H9 (cell line): ENCODE measurements at regions not wholly inside any gene's neighbourhood (a gene's known extent, or its start where the extent isn't known, plus 50 kb on each side); places are given as distances from the start of the nearest gene placed in this dataset.

ENCODE experiments used
- DNase-seq: peaks from one replicate; pipeline ENCODE4 v3.0.0-alpha.2; 2017
- H2AFZ ChIP-seq: one replicate; pipeline ENCODE4 v1.6.1; 2013; ENCODE audit warnings: mild to moderate bottlenecking, low read length, control low read depth, moderate library complexity
- H2AK5ac ChIP-seq: 2 replicates; pipeline ENCODE4 v1.6.1; 2013; ENCODE audit warnings: low read length, control low read depth, mixed read lengths; ENCODE audit not compliant: insufficient read length
- H2BK120ac ChIP-seq: one replicate; pipeline ENCODE4 v1.6.1; 2013; ENCODE audit warnings: low read depth, mild to moderate bottlenecking, low read length, control low read depth, inconsistent platforms; ENCODE audit not compliant: poor library complexity, severe bottlenecking
- H2BK12ac ChIP-seq: 2 replicates; pipeline ENCODE4 v1.6.1; 2013; ENCODE audit warnings: low read length, control low read depth, mixed read lengths, low read depth; ENCODE audit not compliant: insufficient read length
- H2BK15ac ChIP-seq: 2 replicates; pipeline ENCODE4 v1.6.1; 2013; ENCODE audit warnings: low read depth, low read length, control low read depth
- H2BK20ac ChIP-seq: one replicate; pipeline ENCODE4 v1.6.1; 2013; ENCODE audit warnings: low read depth, mild to moderate bottlenecking, low read length, control low read depth, inconsistent platforms; ENCODE audit not compliant: poor library complexity, severe bottlenecking
- H2BK5ac ChIP-seq: 2 replicates; pipeline ENCODE4 v1.6.1; 2013; ENCODE audit warnings: low read length, control low read depth, mixed read lengths; ENCODE audit not compliant: insufficient read length
- H3K14ac ChIP-seq: 2 replicates; pipeline ENCODE4 v1.6.1; 2013; ENCODE audit warnings: low read length, control low read depth; ENCODE audit not compliant: insufficient read depth
- H3K18ac ChIP-seq: 2 replicates; pipeline ENCODE4 v1.6.1; 2013; ENCODE audit warnings: low read depth, mild to moderate bottlenecking, mixed read lengths, low read length, control low read depth; ENCODE audit not compliant: insufficient read length
- H3K23ac ChIP-seq: 2 replicates; pipeline ENCODE4 v1.6.1; 2013; ENCODE audit warnings: low read length, control low read depth, mixed read lengths, low read depth; ENCODE audit not compliant: insufficient read length
- H3K23me2 ChIP-seq: 2 replicates; pipeline ENCODE4 v1.6.1; 2013; ENCODE audit warnings: low read depth, mild to moderate bottlenecking, mixed read lengths, low read length, control low read depth; ENCODE audit not compliant: insufficient read length, poor library complexity, severe bottlenecking
- H3K27ac ChIP-seq: 2 replicates; pipeline ENCODE4 v1.5.1; 2013; ENCODE audit warnings: low read length, control low read depth, mixed read lengths, low read depth; ENCODE audit not compliant: insufficient read length
- H3K27me3 ChIP-seq: 2 replicates; pipeline ENCODE4 v1.6.1; 2013; ENCODE audit warnings: low read length, control low read depth, inconsistent platforms; ENCODE audit not compliant: insufficient read depth
- H3K4ac ChIP-seq: 2 replicates; pipeline ENCODE4 v1.6.1; 2013; ENCODE audit warnings: low read depth, mild to moderate bottlenecking, control low read depth, inconsistent platforms, low read length, moderate library complexity
- H3K4me1 ChIP-seq: 2 replicates; pipeline ENCODE4 v1.6.1; 2013; ENCODE audit warnings: low read length, control low read depth, inconsistent platforms; ENCODE audit not compliant: insufficient read depth
- H3K4me2 ChIP-seq: 2 replicates; pipeline ENCODE4 v1.6.1; 2013; ENCODE audit warnings: low read length, control low read depth, mixed read lengths; ENCODE audit not compliant: insufficient read length, insufficient read depth
- H3K56ac ChIP-seq: 2 replicates; pipeline ENCODE4 v1.6.1; 2013; ENCODE audit warnings: low read depth, mild to moderate bottlenecking, mixed read lengths, low read length, control low read depth; ENCODE audit not compliant: insufficient read length
- H3K79me1 ChIP-seq: 2 replicates; pipeline ENCODE4 v1.6.1; 2013; ENCODE audit warnings: low read depth, mild to moderate bottlenecking, moderate library complexity, low read length, control low read depth, inconsistent platforms; ENCODE audit not compliant: insufficient read depth, poor library complexity, severe bottlenecking
- H3K79me2 ChIP-seq: 2 replicates; pipeline ENCODE4 v1.6.1; 2013; ENCODE audit warnings: low read length, control low read depth, inconsistent platforms; ENCODE audit not compliant: insufficient read depth
- H3K9ac ChIP-seq: 2 replicates; pipeline ENCODE4 v1.6.1; 2013; ENCODE audit warnings: low read length, control low read depth, mixed read lengths; ENCODE audit not compliant: insufficient read length; ENCODE audit errors: extremely low read depth
- H3K9me3 ChIP-seq: one replicate; pipeline ENCODE4 v1.6.1; 2013; ENCODE audit warnings: low read depth, low read length, inconsistent platforms; ENCODE audit not compliant: control insufficient read depth
- H3T11ph ChIP-seq: one replicate; pipeline ENCODE4 v1.6.1; 2013; ENCODE audit warnings: mild to moderate bottlenecking, low read length, control low read depth, inconsistent platforms
- H4K20me1 ChIP-seq: one replicate; pipeline ENCODE4 v1.6.1; 2013; ENCODE audit not compliant: control insufficient read depth, insufficient read length, insufficient read depth
- H4K5ac ChIP-seq: 2 replicates; pipeline ENCODE4 v1.6.1; 2013; ENCODE audit warnings: low read depth, mild to moderate bottlenecking, mixed read lengths, low read length, control low read depth; ENCODE audit not compliant: insufficient read length
- H4K8ac ChIP-seq: replicated peaks from 2 replicates; pipeline ENCODE4 v1.6.1; 2013; ENCODE audit warnings: low read length, control low read depth, mixed read lengths, low read depth; ENCODE audit not compliant: insufficient read length
- H4K91ac ChIP-seq: 2 replicates; pipeline ENCODE4 v1.6.1; 2013; ENCODE audit warnings: low read depth, mild to moderate bottlenecking, moderate library complexity, mixed read lengths, low read length, control low read depth; ENCODE audit not compliant: insufficient read length
- H3K27ac Mint-ChIP-seq, 3 experiments: 2 replicates in 2 of 3; 3 replicates in 1 of 3; pipeline ENCODE4 v1.8.0; 2020 to 2021; ENCODE audit warnings: mixed read lengths in 3 of 3, mild to moderate bottlenecking in 1 of 3, moderate library complexity in 1 of 3
- H3K27me3 Mint-ChIP-seq: 2 replicates; pipeline ENCODE4 v1.8.0; 2021; ENCODE audit warnings: low read depth, mild to moderate bottlenecking, moderate library complexity, mixed read lengths
- H3K36me3 Mint-ChIP-seq, 3 experiments: 2 replicates in 2 of 3; 3 replicates in 1 of 3; pipeline ENCODE4 v1.8.0; 2020 to 2021; ENCODE audit warnings: low read depth in 3 of 3, mixed read lengths in 3 of 3; ENCODE audit not compliant: insufficient read depth in 1 of 3
- H3K4me1 Mint-ChIP-seq, 2 experiments: 2 replicates each; pipeline ENCODE4 v1.8.0; 2020; ENCODE audit warnings: mixed read lengths in 2 of 2
- H3K4me3 Mint-ChIP-seq, 2 experiments: 2 replicates in 1 of 2; 3 replicates in 1 of 2; pipeline ENCODE4 v1.8.0; 2020 to 2021; ENCODE audit warnings: mild to moderate bottlenecking in 2 of 2, mixed read lengths in 2 of 2, moderate library complexity in 1 of 2
- H3K9me3 Mint-ChIP-seq, 2 experiments: 2 replicates in 1 of 2; 3 replicates in 1 of 2; pipeline ENCODE4 v1.8.0; 2020; ENCODE audit warnings: mild to moderate bottlenecking in 2 of 2, mixed read lengths in 2 of 2, moderate library complexity in 1 of 2
- WGBS: extraction: QIAGEN DNeasy Blood & Tissue Kit; methylation state at CpG from one replicate; pipeline ENCODE4 v1.1.7; 2013; ENCODE audit warnings: missing lambda C conversion rate, low lambda C conversion rate, mixed read lengths; ENCODE audit not compliant: insufficient read length; ENCODE audit errors: extremely low coverage; 5-methylcytosine and 5-hydroxymethylcytosine counted together
- TF ChIP-seq, protein P1 (sequence below): fragments of 200-600 bp; sonication (generic); conservative IDR thresholded peaks from 3 replicates; pipeline ENCODE4 v1.8.0; 2021; ENCODE audit warnings: antibody characterized with exemption, mild to moderate bottlenecking

- no peak overlapping the region for H3K4ac ChIP-seq
- H3K23ac ChIP-seq, result no peak overlapping the region
- Mint-ChIP-seq H3K36me3 (no peaks in the 10 kb centered on the region; a peak in 1 of 7 replicates), H3K4me3 (no peak overlapping the region), H3K27me3 (peaks cover 6% of the 10 kb centered on the region), H3K4me1 (peaks cover 14 to 15% of the 10 kb centered on the region in 2 experiments), H3K27ac (no peak overlapping the region), H3K9me3 (no peaks in the 10 kb centered on the region; a peak in 1 of 5 replicates)
- H4K20me1 ChIP-seq, result no peaks in the 10 kb centered on the region
- no peak overlapping the region for H3K9ac ChIP-seq
- no peak overlapping the region for H4K91ac ChIP-seq
- TF ChIP-seq, protein P1, sequence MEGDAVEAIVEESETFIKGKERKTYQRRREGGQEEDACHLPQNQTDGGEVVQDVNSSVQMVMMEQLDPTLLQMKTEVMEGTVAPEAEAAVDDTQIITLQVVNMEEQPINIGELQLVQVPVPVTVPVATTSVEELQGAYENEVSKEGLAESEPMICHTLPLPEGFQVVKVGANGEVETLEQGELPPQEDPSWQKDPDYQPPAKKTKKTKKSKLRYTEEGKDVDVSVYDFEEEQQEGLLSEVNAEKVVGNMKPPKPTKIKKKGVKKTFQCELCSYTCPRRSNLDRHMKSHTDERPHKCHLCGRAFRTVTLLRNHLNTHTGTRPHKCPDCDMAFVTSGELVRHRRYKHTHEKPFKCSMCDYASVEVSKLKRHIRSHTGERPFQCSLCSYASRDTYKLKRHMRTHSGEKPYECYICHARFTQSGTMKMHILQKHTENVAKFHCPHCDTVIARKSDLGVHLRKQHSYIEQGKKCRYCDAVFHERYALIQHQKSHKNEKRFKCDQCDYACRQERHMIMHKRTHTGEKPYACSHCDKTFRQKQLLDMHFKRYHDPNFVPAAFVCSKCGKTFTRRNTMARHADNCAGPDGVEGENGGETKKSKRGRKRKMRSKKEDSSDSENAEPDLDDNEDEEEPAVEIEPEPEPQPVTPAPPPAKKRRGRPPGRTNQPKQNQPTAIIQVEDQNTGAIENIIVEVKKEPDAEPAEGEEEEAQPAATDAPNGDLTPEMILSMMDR, result no peak
- no peak overlapping the region for H2BK120ac ChIP-seq
- H2BK5ac ChIP-seq, result no peak overlapping the region
- no peak overlapping the region for H2BK20ac ChIP-seq
- H3K27ac ChIP-seq, result no peak overlapping the region
- H2AFZ ChIP-seq, result no peak overlapping the region
- H3K23me2 ChIP-seq, result no peaks in the 10 kb centered on the region
- H3K79me1 ChIP-seq, result no peaks in the 10 kb centered on the region
- no peaks in the 10 kb centered on the region for H3K27me3 ChIP-seq
- H4K5ac ChIP-seq, result no peak overlapping the region
- no peak overlapping the region for H3K56ac ChIP-seq
- H3K18ac ChIP-seq, result no peak overlapping the region
- H2AK5ac ChIP-seq, result no peak overlapping the region
- H3K9me3 ChIP-seq, result no peaks in the 10 kb centered on the region
- no CpG with 5 or more reads among the region's 8 CpGs for WGBS
- H2BK15ac ChIP-seq, result no peak overlapping the region
- H3T11ph ChIP-seq, result no peak overlapping the region
- no peak overlapping the region for H3K4me2 ChIP-seq
- H4K8ac ChIP-seq, result no peak overlapping the region
- no peak overlapping the region for H3K14ac ChIP-seq
- H3K4me1 ChIP-seq, result no peaks in the 10 kb centered on the region; the same call in 1 of the 2 replicates
- no peak for DNase-seq
- no peak overlapping the region for H2BK12ac ChIP-seq
- no peaks in the 10 kb centered on the region for H3K79me2 ChIP-seq
Observed at GRCh38 chr19:31885280-31885853, 460.0 kb upstream of the ZNF507 start.
